Spleen (tissue), 7 donors: ENCODE measurements at regions not wholly inside any gene's neighbourhood (a gene's known extent, or its start where the extent isn't known, plus 50 kb on each side); places are given as distances from the start of the nearest gene placed in this dataset.

Experiments
- POLR2A ChIP-seq, 3 donors: fragments of 450-650 bp; IDR thresholded peaks; one replicate each; pipeline ENCODE4 v1.5.1; 2017; ENCODE audit warnings: antibody characterized with exemption in 3 of 3, mild to moderate bottlenecking in 1 of 3
- POLR2AphosphoS5 ChIP-seq, 3 donors: sonication (generic); formaldehyde crosslinking; IDR thresholded peaks; one replicate each; pipeline ENCODE4 v1.5.1; 2017; ENCODE audit warnings: antibody characterized with exemption in 3 of 3
- TF ChIP-seq, protein P1 (sequence below), 11 experiments: fragments of 200-600 bp in 7 of 11; fragments of 450-650 bp in 4 of 11; sonication (generic) in 4 of 11; IDR thresholded peaks in 8 of 11; conservative IDR thresholded peaks in 3 of 11; 1 replicate in 7 of 11; 2 replicates in 4 of 11; pipeline versions ENCODE4 v1.4.0 to v1.8.0; 2016 to 2021; ENCODE audit warnings: antibody characterized with exemption in 11 of 11, inconsistent platforms in 4 of 11, mild to moderate bottlenecking in 1 of 11
- donor health status: DM: no; HTN: no; CAD: no; lungs with moderate emphysema.
- donor health status: DM: no; HTN: no; CAD: no.
- donor health status: DM: no; HTN: no; CAD: no.

DNA sequence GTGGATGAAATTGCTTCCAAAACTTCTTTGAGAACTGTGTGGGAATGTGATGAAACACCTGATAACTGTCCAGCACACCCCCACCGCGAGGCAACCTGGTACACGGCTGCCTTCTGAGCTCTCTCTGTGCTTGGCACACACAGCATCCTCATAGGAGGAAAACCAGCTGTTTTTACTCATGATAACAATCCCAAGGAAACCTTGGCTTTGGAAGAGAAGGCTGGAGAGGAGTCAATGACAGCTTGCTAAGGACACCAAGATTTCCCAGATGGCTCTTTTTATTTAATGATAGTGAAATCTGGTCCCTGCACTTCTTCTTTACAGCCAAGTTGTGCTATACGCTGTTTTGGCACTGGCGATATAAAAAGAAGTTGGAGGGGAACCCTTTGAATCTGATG lies 232.5 kb upstream of the FN1 start:
- TF ChIP-seq POLR2A (IDR thresholded peaks at IDR 0.05) (no peak), POLR2AphosphoS5 (IDR thresholded peaks at IDR 0.05) (no peak)
- TF ChIP-seq, protein P1, sequence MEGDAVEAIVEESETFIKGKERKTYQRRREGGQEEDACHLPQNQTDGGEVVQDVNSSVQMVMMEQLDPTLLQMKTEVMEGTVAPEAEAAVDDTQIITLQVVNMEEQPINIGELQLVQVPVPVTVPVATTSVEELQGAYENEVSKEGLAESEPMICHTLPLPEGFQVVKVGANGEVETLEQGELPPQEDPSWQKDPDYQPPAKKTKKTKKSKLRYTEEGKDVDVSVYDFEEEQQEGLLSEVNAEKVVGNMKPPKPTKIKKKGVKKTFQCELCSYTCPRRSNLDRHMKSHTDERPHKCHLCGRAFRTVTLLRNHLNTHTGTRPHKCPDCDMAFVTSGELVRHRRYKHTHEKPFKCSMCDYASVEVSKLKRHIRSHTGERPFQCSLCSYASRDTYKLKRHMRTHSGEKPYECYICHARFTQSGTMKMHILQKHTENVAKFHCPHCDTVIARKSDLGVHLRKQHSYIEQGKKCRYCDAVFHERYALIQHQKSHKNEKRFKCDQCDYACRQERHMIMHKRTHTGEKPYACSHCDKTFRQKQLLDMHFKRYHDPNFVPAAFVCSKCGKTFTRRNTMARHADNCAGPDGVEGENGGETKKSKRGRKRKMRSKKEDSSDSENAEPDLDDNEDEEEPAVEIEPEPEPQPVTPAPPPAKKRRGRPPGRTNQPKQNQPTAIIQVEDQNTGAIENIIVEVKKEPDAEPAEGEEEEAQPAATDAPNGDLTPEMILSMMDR (IDR thresholded peaks at IDR 0.05 in 8 of 11, conservative IDR thresholded peaks at IDR 0.05 in 3 of 11) = no peak
